ENCODE measurements at regions not wholly inside any gene's neighbourhood (a gene's known extent, or its start where the extent isn't known, plus 50 kb on each side); places are given as distances from the start of the nearest gene placed in this dataset.
"Not testable (repeated sequence)": the region's sequence is repeated elsewhere in the genome, so short reads cannot be mapped to it uniquely, and the experiment has no call there.

- DNase-seq = no peak
Observed at GRCh38 chr6:106740287-106740686, 110.9 kb downstream of the QRSL1 start.

- DNase-seq = no peak
Observed at GRCh38 chr6:106739387-106739786, 110.0 kb downstream of the QRSL1 start.

- no peak for DNase-seq
Observed at GRCh38 chr6:106736502-106736901, 107.1 kb downstream of the QRSL1 start.

- no peak for DNase-seq
Observed at GRCh38 chr6:106735828-106736227, 106.5 kb downstream of the QRSL1 start.

GRCh38 chr6:106735136-106735633, 105.8 kb downstream of the QRSL1 start:
- no peak for DNase-seq

- no peak for DNase-seq
Observed at GRCh38 chr6:106733386-106733785, 104.0 kb downstream of the QRSL1 start.

GRCh38 chr6:106732376-106732940, 103.1 kb downstream of the QRSL1 start:
- DNase-seq = no peak

GRCh38 chr6:106731843-106732160, 102.4 kb downstream of the QRSL1 start:
- no peak for DNase-seq

- no peak for DNase-seq
Observed at GRCh38 chr6:106731144-106731842, 101.9 kb downstream of the QRSL1 start.

- DNase-seq = no peak
Observed at GRCh38 chr6:106730718-106731117, 101.3 kb downstream of the QRSL1 start.

GRCh38 chr6:106730264-106730663, 100.9 kb downstream of the QRSL1 start:
- DNase-seq = no peak

- DNase-seq = no peak
Observed at GRCh38 chr6:106729841-106730240, 100.5 kb downstream of the QRSL1 start.

GRCh38 chr6:106728296-106728870, 99.0 kb downstream of the QRSL1 start:
- no peak for DNase-seq

- DNase-seq = no peak
Observed at GRCh38 chr6:106727480-106728149, 98.2 kb downstream of the QRSL1 start.

- DNase-seq = no peak
Observed at GRCh38 chr6:106724848-106725247, 95.5 kb downstream of the QRSL1 start.

GRCh38 chr6:106724337-106724736, 95.0 kb downstream of the QRSL1 start:
- DNase-seq = no peak

- not testable (repeated sequence) for DNase-seq
Observed at GRCh38 chr6:106723419-106723818, 94.0 kb downstream of the QRSL1 start.

- DNase-seq = not testable (repeated sequence)
Observed at GRCh38 chr6:106721189-106721588, 91.8 kb downstream of the QRSL1 start.
